ENCODE measurements at regions not wholly inside any gene's neighbourhood (a gene's known extent, or its start where the extent isn't known, plus 50 kb on each side); places are given as distances from the start of the nearest gene placed in this dataset.

DNA sequence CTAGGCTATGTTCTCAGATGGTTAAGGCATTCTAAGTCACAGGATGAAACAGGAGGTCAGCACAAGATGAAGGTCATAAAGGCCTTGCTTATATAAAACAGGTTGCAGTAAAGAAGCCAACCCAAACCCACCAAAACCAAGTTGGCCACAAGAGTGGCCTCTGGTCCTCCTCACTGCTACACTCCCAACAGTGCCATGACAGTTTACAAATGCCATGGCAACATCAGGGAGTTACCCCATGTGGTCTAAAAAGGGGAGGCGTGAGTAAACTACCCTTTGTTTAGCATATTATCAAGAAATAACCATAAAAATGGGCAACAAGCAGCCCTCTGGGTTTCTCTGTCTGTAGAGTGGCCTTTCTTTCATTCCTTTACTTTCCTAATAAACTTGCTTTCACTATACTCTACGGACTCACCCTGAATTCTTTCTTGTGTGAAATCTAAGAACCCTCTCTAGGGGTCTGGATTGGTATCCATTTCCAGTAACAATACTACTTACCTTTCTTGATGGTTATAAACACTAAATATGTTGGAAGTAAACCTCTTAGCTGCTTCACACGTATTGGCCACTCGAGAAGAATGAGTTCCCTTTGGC is 1237.9 kb downstream of the FAM181B start:
- no peak for DNase-seq

DNA sequence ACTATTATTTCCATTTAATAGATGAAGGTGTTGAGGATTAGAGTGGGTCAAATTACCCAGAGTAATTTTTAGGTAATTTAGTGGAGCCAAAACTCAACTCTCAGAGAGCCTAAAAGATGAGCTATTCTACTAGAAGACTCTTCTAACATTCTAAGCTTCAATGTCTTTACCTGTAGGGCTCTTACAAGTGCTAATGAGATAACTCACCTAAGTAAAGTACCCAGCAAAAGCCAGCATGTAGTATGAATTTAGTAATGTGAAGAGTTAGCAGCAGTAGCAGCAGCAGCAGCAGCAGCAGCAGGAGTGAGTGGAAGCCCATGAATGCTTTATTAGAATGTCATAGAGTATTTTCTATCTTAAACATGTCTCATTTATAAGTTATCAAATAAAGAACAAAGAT is 1239.2 kb downstream of the FAM181B start:
- DNase-seq, result no peak

DNA sequence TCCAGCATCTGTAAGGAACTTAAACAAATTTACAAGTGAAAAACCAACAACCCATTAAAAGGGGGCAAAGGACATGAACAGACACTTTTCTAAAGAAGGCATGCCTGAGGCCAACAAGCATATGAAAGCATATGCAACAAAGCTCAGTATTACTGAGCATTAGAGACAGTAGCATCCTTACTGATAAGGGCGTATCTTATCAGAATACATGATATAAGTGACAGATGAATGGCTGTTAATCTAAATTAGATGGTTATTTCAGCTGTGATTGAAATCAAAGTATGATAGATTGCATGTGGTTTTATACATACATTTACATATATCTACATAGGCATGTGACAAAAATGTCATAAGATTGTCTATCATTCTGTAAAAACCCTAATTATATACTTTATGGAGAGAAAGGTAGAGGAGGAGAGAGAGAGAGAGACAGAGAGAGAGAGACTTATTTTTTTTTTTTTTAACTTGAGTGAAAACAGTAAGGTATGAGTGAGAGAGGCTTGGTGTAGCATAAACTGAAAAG is 1240.7 kb downstream of the FAM181B start:
- no peak for DNase-seq

DNA sequence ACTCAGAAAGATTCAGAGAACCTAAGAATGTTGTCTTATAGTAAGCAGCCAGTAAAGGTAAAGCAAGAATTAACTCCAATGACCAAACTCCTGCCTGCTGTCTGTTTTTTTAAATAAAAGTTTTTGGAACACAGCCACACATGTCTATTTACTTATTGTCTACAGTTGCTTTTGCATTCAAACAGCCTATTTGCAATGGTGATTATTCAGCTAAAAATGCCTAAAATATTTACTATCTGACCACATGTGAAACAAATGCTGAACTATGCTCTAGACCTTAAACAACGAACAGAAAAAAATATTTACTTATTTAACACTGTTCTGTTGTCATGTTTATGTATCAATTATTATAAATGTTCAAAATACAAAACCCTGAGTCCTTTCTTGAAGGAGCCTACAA is 1246.6 kb downstream of the FAM181B start:
- no peak for DNase-seq

DNA sequence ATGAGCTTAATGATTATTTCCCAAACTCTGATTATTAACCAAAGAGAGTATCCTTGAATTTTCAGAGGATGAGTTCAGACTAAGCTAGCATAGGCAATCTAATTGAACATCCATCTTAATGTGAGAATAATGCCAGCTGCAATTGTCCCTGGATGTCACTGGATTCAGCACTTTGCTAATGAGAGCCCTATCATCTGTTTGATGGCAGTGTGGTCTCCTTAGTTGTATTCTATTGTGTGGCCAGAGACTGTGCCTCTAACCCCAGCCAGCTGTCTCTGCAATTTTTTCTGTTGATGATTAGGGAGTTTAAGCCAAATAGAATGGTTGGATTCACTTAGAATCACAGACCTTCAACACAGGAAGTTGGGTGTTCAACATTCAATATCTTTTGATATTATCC is 1249.5 kb downstream of the FAM181B start:
- DNase-seq, result no peak

DNA sequence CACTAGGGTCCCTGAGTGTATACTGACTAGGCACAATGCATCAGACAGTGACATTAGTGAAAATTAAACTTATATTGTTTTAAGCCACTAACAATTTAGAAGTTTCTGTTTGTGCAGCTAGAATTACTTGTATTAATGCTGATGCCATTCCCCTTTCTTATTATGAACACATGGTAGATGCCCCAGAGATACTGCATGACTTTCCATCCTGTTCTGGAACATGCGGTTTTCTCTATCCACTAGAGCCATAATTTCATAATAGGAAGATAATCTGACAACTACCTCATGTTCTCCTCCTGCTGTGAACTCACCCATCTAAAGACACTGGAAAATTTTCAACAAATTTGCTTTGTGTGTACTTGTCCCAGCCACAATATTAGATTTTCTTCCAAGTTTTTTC is 1256.4 kb downstream of the FAM181B start:
- DNase-seq, result no peak

DNA sequence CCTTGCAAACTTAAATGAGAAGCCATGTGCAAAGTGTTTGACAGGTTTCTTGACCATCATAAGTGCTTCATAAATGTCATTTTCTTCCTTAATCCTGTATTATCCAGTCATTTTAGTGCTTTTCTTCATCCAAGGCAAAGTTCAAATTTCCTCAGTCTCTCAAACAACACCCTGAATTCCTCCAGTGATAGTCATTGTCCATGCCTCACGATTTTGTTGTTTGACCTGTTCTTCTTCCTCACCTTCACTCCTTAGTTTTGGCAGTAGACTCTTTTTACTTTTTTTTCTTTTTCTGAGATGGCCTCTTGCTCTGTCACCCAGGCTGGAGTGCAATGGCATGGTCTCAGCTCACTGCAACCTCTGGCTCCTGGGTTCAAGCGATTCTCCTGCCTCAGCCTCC is 1257.3 kb downstream of the FAM181B start:
- DNase-seq, result no peak

DNA sequence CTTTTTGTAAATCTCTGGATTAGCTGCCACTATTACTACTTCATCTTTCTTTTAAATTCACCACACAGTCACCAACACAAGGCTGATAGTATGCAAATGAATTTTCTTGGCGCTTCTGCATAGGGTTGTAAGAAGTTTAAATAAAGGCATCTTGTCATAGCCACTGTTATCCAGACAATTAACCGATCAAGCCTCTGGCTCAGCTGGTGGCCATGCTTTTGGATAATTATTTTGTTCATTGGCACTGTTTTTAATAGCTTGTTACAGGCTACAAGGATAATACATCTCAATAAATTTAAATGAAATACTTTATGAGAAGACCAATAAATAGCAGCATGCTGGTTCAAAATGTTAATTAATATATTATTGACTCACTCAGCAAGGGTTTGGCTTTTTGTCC is 1261.0 kb downstream of the FAM181B start:
- no peak for DNase-seq

DNA sequence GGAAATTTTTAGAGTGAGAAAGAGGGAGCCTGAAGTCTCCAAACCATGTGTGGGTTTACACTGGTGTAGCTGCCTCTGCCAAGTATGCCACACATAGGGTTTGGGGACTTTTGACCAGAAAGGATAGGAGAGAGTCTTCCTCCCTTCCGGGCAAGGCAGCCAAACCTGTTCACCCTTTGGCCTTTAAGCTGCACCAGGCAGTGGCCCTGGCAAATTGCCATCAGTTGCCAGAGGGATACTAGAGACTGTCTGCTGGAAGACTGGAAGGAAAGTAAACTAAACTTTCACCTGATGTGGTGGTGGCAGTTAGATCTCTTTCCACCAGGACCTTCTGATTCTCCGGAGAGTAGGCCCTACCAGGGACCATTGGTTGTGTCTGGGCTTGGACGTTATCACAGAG is 1263.2 kb downstream of the FAM181B start:
- no peak for DNase-seq

DNA sequence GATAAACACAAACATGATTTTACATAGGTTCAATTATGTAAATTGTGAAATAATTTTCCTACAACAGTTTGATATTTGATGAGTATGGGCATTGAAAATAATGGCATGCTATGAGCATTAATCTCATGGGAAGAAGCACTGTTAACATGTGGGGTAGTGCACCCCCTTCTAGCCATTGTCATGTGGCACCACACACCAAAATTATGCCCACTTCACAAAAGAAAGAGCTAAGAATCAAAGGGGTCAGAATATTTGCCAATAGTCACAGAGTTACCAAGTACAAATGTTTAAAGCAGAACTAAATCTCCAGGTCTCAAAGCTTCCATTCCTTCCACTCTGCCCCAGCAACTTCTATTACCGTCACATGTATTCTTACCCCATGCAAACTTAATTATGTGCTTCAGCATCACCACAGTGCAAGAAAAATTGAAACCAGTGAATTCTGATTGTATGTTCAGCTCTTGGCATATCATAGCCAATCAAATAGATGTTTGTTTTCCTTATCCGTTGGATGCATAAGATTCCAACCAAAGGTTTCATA is 1273.8 kb downstream of the FAM181B start:
- no peak for DNase-seq

DNA sequence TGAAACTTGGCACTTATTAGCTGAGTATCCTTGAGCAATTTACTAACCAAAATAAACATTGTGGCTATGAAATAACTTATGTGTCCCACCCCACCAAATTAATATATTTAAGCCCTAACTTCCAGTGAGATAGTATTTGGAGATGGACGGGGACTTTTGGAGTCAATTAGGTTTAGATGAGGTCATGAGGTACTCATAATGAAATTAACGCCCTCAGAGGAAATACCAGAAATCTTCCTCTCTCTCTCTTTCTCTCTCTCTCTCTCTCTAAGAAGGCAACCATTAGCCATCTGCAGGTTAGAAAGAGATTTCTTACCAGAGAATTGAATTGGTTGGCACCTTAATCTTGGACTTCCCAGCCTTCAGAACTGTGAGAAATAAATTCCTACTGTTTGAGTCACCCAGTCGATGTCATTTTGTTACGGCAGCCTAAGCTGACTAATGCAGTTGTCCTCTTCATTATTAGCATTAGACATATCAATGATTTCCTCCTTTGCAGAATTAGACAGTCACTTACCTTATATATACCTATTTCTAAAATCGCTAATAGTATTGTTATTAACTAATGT is 1284.0 kb downstream of the FAM181B start:
- DNase-seq, result no peak

DNA sequence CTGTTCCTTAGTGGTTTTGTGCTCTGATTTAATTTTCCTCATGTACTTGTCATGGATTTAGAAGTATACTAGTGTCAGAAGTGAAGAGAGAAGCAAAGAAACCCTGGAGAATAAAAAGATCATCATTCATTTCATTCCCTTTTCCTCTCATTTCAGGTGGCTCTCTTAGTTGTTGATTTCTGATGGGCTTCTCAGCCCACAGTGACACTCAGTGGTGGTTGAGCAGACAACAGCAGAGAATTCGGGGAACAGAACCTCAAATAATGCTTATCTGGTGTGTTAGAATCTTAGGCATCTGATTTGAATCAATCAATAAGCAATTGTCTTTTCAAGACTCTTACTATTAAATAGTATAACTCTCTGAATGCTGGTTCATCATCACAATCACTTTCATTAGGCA is 1289.4 kb downstream of the FAM181B start:
- DNase-seq, result no peak

DNA sequence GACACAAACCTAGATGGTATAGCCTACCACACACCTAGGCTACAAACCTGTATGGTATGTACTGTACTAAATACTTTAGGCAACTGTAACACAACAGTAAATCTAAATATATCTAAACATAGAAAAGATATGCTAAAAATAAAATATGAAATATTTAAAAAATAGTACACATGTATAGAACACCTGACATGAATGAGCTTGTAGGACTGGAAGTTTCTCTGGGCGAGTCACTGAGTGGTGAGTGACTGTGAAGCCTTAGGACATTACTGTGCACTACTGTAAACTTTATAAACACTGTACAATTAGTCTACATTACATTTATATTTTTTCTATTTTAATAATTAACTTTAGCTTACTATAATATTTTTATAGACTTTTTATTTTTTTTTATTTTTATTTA is 1301.3 kb downstream of the FAM181B start:
- no peak for DNase-seq

DNA sequence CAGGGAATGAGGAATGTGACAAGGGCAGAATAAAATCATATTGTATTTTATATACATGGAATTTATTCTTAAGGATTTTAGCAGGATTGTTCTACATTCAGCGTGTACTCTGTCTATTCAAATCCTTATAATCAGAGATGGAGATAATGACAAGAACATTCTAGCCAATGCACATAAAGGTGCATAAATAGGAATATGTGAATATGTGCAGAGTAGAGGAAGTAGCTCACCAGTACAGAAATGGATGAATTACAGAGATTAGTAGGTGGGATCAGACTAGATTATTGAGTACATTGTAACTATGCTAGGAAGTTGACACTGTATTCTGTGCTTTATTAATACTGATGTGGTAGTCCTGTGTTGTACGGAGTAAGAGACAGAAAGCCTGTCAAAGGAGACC is 1308.8 kb downstream of the FAM181B start:
- DNase-seq, result no peak

DNA sequence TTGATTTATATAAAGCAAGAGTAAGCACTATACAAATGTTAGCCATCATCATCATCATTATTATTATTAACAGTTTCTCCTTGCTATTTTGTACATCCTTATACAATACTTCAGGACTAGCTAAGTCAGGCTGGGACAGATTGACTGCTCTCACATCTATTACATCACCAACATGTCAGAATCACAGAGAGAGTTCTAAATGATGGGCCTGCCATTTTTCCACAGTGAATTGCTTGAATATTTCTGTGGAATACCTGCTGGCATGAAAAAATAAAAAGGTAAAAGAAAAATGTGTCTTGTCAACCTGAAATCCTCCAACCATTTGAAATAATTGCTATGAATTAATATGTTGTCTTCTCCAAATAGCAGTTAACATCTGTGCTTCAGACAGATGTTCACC is 1311.3 kb downstream of the FAM181B start:
- DNase-seq, result no peak

DNA sequence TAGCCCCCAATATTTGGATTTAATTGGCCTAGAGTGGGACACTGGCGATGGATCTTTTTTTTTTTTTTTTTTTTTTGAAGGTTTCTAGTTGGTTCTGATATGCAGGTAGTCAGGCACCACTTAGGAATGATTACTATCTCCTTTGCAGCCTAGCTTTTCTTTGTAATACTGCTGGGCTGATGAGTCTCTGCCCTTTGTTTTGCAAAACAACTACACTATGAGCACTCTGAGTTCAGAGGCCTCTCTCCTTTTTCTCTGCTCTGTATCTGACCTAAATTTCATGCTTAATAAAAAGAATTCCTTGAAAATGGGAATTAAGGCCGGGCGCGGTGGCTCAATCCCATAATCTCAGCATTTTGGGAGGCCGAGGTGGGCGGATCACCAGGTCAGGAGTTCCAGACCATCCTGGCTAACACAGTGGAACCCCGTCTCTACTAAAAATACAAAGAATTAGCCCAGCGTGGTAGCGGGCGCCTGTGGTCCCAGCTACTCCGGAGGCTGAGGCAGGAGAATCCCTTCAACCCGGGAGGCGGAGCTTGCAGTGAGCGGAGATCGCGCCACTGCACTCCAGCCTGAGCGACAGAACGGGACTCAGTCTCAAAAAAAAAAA is 1312.3 kb downstream of the FAM181B start:
- DNase-seq, result no peak

DNA sequence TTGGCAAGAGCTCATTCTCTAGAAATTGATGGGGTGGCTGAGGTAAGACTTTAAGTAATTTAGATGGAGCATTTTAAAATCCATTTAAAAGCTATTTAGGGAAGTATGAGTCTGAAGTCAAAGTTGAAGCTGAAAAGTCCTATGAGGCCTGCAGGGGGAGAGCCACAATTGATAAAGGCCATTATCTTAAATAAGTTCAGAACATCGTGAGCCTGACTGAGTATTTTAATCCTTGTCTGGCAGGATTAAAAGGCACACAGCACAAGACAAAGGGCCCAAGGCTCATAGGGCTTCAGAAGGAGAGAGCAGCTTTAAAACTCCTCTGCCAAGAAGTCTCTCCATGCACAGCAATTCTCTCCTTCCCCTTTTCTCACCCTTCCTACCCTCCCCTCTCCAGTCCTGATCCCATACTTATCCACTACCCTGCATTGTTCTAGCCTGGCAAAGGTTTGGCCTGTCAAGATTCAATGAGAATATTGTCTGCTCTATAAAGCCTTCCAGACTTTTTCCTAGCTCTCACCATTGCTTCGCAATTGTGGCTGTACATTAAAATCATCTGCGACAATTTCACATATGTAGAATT is 1312.9 kb downstream of the FAM181B start:
- no peak for DNase-seq

DNA sequence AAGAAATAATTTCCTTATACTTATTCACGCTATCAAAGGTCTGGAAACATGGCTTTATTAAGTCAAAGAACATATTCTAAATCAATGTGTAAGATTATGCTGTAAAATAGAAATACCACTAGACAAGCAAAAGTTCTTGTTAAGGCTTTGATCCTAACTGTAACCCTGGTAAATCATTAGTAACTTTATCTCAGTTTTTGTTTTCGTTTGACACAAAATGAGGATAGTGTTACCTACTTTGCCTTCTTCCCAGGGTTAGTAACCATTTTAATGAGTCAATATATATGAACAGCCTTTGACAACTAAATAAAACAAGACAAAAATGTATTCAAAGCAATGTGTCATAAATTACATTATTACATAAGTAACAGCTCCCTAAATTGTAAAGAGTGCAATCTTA is 1336.3 kb downstream of the FAM181B start:
- DNase-seq, result no peak

DNA sequence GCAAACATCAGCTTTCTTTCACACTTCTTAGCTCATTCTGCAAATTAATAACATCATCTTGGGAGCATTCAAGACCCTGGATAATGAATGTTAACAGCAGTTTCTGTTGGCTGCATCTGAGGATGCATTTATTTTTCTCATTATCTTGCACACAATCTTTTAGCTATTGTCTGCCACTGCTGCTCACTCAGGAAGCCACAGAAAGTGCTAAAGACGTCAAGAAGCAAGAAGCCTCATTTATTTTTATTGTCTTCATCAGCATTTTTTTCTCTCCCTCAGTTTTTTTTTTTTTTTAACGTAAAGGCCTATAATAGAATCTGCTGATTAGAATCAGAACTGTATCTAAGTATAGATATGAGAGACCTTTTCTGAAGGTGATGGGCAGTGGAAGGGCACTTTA is 1339.4 kb downstream of the FAM181B start:
- DNase-seq, result no peak

DNA sequence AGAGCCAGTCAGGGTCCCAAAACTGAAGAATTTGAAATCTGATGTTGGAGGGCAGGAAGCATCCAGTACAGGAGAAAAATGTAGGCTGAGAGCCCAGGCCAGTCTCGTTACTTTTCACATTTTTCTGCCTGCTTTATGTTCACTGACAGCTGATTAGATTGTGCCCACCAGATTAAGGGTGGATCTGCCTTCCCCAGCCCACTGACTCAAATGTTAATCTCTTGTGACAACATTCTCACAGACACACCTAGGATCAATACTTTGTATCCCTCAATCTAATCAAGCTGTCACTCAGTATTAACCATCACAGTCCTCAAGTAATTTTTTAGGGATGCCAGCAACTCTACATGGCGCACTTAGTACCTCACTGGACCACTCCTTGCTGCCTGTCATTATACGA is 1345.3 kb downstream of the FAM181B start:
- DNase-seq, result no peak

DNA sequence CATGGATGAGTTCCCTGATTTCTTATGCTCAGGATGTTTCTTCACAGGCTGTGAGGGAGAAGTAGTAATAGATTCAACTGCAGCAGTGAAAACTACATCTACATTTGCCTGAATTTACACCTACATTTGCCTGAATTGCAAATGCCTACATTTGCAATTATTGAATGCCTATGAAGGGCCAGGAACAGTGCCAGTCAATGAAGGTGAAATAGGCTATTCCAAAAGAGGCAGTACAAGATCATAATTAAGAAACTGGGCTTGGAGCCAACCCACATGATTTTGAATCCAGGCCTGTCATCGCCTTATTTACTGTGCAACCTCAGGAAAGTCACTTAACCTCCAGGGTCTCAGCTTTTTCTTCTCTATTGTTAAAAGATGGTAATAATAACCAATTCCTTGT is 1353.3 kb downstream of the FAM181B start:
- DNase-seq, result no peak

DNA sequence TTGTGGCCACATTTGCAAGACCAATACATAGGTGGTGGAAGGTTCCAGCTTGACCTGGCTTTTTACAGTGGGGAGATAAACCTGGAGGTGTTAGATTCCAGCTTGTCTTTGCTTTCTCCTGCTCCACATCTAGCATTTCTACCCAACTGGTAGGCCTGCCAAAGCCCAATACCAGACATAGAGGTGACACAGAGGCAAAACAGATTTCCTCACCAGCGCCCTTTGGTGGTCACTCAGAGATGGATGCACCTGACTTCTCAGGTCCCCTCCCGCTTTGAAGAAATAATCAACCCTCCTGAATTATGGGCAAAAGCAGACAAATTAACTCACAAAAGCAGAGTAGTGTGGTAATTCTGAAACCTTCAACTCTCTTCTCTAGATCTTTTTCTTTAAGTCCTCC is 1356.2 kb downstream of the FAM181B start:
- DNase-seq, result no peak

DNA sequence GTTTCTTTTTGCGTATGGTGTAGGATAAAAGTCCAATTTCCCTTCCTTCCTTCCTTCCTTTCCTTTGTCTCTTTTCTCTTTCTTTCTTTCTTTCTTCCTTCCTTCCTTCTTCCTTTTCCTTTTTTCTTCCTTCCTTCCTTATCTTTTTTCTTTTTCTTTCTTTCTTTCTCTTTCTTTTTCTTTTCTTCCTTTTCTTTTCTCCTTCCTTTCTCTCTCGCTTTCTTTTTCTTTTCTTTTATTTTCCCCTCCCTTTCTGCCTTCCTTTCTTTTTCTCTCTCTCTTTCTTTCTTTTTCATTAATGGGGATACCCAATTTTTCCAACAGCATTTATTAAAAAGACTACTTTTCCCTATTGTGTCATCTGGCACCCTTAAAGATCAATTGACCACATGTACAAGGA is 1359.7 kb downstream of the FAM181B start:
- no peak for DNase-seq

DNA sequence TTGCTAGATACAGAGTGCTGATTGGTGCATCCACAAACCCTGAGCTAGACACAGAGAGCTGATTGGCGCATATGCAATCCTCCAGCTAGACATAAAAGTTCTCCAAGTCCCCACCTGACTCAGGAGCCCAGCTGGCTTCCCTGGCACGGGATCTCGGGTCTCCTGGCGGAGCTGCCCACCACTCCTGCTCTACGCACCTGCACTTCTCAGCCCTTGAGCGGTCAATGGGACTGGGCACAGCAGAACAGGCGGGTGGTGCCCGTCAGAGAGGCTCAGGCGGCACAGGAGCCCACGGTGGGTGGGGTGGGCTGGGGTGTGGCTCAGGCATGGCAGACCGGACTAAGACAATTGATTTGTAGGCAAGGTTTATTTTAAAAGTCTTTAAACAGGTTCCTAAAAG is 1365.5 kb downstream of the FAM181B start:
- no peak for DNase-seq
